ENCODE measurements at regions not wholly inside any gene's neighbourhood (a gene's known extent, or its start where the extent isn't known, plus 50 kb on each side); places are given as distances from the start of the nearest gene placed in this dataset.

DNA sequence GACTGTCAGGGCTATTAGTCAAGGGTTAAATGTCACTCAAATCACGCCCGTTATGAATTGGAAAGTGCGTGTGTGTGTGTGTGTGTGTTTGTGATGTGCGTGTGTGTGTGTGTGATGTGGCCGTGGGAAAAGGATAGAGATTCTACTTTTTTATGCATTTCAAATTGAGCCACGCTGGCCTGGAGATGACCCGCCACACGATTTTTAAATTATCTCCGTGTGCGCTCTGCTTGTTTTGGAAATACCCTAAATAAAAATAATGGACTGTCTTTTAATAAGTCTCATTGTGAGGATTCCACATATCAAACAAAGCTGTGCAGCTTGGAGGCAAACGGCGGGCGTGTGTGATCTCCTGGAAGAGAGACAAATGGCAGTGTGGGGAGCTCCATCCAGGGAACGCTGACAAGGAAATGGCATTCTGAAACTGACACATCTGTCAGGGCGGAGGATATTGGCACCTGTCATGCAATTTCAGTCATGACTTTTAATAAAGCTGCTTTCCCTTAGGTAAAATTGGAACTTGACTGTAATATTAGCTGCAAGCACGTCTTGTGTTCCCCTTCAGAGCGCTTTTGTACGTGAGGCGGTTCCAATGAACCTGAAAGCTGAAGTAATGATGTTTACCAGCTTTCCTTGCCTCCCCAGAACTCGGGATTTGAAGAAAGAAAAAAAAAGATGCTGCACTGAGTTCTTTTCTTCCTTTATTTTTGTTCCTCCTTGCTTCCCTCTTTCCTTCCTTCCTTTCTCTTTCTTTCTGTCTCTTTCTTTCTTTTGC is 381.8 kb upstream of the SMIM21 start:
- TF ChIP-seq, protein P1, sequence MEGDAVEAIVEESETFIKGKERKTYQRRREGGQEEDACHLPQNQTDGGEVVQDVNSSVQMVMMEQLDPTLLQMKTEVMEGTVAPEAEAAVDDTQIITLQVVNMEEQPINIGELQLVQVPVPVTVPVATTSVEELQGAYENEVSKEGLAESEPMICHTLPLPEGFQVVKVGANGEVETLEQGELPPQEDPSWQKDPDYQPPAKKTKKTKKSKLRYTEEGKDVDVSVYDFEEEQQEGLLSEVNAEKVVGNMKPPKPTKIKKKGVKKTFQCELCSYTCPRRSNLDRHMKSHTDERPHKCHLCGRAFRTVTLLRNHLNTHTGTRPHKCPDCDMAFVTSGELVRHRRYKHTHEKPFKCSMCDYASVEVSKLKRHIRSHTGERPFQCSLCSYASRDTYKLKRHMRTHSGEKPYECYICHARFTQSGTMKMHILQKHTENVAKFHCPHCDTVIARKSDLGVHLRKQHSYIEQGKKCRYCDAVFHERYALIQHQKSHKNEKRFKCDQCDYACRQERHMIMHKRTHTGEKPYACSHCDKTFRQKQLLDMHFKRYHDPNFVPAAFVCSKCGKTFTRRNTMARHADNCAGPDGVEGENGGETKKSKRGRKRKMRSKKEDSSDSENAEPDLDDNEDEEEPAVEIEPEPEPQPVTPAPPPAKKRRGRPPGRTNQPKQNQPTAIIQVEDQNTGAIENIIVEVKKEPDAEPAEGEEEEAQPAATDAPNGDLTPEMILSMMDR (IDR thresholded peaks at IDR 0.05; ENCODE audit: insufficient read depth, low read length): no peak
- TF ChIP-seq SPI1 (IDR thresholded peaks at IDR 0.05; ENCODE audit: borderline replicate concordance, low read depth): no peak
- TF ChIP-seq POLR2AphosphoS5 (IDR thresholded peaks at IDR 0.05; ENCODE audit: low read depth): no peak
- TF ChIP-seq, protein P2, sequence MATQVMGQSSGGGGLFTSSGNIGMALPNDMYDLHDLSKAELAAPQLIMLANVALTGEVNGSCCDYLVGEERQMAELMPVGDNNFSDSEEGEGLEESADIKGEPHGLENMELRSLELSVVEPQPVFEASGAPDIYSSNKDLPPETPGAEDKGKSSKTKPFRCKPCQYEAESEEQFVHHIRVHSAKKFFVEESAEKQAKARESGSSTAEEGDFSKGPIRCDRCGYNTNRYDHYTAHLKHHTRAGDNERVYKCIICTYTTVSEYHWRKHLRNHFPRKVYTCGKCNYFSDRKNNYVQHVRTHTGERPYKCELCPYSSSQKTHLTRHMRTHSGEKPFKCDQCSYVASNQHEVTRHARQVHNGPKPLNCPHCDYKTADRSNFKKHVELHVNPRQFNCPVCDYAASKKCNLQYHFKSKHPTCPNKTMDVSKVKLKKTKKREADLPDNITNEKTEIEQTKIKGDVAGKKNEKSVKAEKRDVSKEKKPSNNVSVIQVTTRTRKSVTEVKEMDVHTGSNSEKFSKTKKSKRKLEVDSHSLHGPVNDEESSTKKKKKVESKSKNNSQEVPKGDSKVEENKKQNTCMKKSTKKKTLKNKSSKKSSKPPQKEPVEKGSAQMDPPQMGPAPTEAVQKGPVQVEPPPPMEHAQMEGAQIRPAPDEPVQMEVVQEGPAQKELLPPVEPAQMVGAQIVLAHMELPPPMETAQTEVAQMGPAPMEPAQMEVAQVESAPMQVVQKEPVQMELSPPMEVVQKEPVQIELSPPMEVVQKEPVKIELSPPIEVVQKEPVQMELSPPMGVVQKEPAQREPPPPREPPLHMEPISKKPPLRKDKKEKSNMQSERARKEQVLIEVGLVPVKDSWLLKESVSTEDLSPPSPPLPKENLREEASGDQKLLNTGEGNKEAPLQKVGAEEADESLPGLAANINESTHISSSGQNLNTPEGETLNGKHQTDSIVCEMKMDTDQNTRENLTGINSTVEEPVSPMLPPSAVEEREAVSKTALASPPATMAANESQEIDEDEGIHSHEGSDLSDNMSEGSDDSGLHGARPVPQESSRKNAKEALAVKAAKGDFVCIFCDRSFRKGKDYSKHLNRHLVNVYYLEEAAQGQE (IDR thresholded peaks at IDR 0.05; ENCODE audit: insufficient replicate concordance, low read depth): no peak
- no peak for TF ChIP-seq GABPA (IDR thresholded peaks at IDR 0.05; ENCODE audit: low read depth)

Measured in HL-60 (cell line).